Stimulated activated naive CD8-positive, alpha-beta T cell treated with anti-CD3 and anti-CD28 coated beads, Interleukin-15, Interleukin-2, amounts not matched to agents 100 U/mL and 50 U/mL, for 24 hours (primary cell): ENCODE measurements at regions not wholly inside any gene's neighbourhood (a gene's known extent, or its start where the extent isn't known, plus 50 kb on each side); places are given as distances from the start of the nearest gene placed in this dataset.
"Not testable (repeated sequence)": the region's sequence is repeated elsewhere in the genome, so short reads cannot be mapped to it uniquely, and the experiment has no call there.

ENCODE experiments used
- ATAC-seq: fragments of 150-1000 bp; cut with Tn5 transposase; one replicate; pipeline ENCODE4 v1.10.0; 2021
- DNase-seq: peaks from one replicate; pipeline ENCODE4 v3.0.0; 2021

GRCh38 chr11:3444420-3444744 lies 65.4 kb upstream of the ZNF195 start:
- not testable (repeated sequence) for ATAC-seq, DNase-seq

GRCh38 chr11:3443700-3444419 lies 64.9 kb upstream of the ZNF195 start:
- not testable (repeated sequence) for ATAC-seq, DNase-seq

- ATAC-seq, DNase-seq: not testable (repeated sequence)
These were observed 58.5 kb upstream of the ZNF195 start for GRCh38 chr11:3437441-3437840.

GRCh38 chr11:3434976-3435375 lies 56.0 kb upstream of the ZNF195 start:
- DNase-seq (no peak), ATAC-seq (no peak)

- DNase-seq, ATAC-seq: not testable (repeated sequence)
These were observed 50.2 kb upstream of the ZNF195 start for GRCh38 chr11:3429191-3429590.
